CMK (cell line): ENCODE measurements at regions not wholly inside any gene's neighbourhood (a gene's known extent, or its start where the extent isn't known, plus 50 kb on each side); places are given as distances from the start of the nearest gene placed in this dataset.
"Not testable (repeated sequence)": the region's sequence is repeated elsewhere in the genome, so short reads cannot be mapped to it uniquely, and the experiment has no call there.

Experiments used
- DNase-seq: peaks from one replicate; pipeline ENCODE4 v3.0.0-alpha.2; 2010; ENCODE audit warnings: low read depth

DNA sequence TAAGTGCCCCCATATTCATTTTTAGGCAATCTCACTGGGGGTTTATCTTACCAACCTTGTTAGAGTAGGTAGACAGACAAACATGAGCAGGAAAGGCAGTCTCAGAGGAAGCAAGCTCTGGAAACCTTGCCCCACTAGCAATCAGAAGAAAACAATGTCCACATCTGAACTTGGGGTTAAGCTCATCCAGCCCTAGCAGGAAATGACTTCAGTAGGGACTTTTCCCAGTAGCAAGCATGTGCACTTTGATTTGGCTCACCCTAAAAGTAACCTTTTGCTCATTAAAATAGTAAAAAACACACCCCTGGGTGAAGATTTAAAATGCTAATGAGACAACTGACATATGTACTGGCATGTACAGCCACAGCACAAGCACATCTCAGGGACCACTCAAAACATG, 175.5 kb downstream of the AKAIN1 start:
- DNase-seq = no peak

DNA sequence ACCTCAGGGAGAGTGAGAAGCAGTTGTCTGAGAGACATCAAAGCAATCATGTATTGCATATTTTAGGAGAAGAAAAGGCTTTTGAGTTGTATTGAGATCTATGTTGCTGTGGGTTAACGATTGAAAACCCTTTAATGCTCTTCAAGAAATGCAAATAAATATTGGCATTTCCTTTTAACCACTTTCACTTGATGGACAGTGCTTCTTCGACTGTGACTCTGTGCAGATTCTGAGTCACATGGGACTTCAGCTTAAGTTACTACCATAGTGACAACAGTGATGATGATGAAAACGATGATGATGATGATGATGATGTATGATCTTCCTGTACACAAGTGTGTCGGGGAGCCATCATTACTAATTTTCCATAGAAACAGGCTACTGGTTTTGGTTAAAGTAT, 181.8 kb downstream of the AKAIN1 start:
- no peak for DNase-seq

DNA sequence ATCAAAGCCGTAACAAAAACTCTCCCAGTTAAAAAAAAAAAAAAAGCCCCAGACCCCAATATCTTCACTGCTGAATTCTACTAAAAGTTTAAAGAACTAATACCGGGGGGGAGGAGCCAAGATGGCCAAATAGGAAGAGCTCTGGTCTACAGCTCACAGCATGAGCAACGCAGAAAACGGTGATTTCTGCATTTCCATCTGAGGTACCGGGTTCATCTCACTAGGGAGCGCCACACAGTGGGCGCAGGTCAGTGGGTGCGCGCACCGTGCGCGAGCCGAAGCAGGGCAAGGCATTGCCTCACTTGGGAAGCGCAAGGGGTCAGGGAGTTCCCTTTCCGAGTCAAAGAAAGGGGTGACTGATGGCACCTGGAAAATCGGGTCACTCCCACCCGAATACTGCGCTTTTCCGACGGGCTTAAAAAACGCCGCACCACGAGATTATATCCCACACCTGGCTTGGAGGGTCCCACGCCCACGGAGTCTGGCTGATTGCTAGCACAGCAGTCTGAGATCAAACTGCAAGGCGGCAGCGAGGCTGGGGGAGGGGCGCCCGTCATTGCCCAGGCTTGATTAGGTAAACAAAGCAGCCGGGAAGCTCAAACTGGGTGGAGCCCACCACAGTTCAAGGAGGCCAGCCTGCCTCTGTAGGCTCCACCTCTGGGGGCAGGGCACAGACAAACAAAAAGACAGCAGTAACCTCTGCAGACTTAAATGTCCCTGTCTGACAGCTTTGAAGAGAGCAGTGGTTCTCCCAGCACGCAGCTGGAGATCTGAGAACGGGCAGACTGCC, 192.8 kb downstream of the AKAIN1 start:
- not testable (repeated sequence) for DNase-seq

DNA sequence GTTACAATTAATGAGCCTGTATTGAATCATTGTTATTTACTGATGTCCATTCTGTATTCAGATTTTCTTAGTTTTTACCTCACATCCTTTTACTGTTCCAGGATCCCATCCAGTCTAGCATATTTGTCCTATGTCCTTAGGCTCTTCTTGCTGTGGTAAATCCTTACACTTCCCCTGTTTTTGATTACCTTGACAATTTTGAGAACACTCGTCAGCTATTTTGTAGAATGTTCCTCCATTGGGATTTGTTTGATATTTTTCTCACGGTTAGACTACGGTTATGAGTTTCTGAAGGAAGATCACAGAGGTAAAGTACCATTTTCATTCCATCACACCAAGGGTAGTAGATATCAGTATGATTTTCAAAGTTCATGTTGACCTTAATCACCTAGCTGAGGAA, 202.3 kb downstream of the AKAIN1 start:
- DNase-seq = no peak

DNA sequence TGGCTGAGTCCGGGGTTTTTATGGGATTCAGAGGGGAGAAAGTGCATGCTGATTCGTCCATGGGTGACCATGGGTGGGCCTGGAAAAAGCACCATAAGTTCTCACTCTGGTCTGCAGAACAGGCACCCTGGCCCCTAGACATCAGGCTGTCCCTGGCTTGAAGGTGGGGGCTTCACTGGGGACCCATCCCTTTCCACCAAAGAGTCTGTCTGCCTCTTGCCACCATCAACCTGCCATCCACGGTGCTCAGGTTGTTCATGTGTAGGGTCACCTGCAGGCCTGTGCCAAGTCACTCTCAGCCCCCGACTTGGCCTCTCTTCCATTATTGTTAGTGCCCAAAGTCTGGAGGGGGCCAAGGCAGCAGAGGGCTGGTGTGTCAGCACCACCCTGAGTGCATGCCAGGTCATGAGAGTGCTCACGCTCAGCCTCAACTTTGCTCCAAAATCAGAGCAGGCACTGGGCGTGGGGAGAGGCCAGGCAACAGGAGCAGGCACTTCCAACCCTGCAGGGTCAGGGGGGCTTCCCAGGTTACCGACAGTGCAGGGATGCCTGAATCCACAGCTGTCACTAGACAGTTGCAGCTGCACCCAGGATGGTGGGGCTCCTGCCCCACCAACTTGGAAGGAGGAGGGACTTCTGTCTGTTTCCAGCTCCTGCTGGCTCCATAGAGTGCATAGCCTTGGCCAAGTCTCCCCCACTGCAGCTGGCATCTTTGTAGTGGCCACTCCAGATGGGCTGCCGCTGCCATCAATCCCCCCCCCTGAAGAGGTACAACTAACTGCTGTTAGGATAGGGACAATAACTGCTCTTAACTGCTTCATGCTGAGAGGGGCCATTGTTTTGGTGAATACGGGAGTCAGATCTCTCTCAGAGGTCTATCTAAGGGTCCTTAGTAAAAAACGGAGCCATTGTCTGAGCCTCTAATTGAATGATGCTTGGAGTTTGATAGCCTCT, 209.3 kb downstream of the AKAIN1 start:
- no peak for DNase-seq

DNA sequence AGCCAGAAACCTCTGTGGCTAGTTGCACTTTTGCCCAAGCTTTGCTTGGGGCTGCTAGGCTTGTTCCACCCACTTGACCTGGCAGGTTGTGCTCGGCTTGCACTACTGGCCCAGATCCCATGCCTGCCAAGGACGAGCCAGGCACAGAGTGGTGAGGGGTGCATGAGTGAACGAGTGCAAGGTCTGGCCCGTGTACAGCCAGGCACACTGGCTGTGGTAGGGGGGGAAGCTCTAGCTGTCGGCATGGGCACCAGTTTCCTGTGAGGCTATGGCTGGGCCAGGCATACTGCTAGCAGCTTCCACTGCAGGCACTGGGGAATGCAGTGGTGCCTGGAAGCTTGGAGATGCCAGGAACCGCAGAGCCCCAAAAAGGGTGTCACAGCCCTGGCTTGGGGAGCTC, 210.4 kb downstream of the AKAIN1 start:
- no peak for DNase-seq

DNA sequence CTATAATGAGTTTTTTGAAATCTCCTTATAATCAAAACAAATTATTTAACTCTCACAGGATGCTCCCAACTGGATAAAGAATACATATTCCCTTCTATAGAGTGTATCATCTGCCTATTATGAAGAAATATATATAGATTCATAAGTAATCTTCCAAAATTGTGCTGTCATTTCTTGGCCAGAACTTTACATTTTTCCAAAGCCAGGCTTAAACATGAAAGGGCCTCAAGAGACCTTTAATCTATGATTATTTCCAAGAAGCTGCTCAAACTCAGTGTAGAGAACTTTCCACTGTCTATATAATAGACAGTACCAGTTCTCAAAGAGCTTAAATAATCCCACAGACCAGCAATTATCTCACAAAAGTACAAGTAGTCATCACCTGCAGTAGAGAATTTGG, 211.0 kb downstream of the AKAIN1 start:
- DNase-seq = no peak

DNA sequence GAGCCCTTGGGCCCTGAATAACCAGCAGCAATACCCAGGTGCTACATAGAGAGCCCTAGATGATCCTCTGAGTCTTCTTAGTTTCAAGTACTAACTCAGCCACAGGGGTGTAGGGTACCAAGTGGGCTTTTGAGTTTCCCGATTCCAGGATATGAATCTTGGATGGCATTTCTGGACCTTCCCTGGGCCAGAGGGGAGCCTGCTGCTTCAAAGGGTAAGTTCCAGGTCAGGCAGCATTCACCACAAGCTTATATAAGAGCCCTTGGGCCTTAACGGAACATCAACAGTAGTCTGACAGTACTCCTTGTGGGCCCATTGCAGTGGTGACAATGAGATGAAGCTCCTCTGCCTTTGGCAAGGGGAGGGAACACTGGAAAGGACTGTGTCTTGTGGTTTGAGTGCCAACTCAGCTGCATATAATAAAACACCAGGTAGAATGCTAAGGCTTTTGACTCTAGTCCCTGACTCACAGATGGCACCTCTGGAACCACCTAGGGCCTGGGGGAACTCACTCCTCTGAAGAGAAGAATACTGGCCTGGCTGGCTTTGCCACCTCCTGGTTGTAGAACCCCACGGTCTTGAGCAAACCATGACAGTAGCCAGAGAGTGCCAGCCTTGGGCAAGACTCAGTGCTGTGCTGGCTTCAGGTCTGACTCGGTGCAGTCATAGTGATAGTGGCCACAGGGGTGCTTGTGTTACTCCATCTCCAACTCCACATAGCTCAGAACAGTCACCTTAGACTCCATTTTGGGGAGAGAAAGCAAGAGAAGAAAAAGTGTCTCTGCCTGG, 235.7 kb downstream of the AKAIN1 start:
- DNase-seq = no peak

DNA sequence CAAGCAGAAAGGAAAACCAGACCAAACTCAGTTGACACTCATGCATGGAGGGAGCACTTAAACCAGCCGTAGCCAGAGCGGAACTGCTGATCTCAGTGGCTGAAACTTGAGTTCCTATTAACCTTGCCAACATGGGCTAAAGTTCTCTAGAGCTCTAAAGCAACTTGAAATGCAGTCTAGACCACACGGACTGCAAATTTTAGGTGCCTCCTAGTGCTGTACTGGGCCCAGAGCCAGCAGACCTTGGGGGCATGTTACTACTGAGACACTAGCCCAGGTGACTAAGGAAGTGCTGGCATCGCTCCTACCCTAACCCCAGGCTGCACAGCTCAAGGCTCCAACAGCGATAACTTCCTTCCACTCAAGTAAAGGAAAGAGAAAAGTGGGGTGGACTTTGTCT, 236.5 kb downstream of the AKAIN1 start:
- no peak for DNase-seq

DNA sequence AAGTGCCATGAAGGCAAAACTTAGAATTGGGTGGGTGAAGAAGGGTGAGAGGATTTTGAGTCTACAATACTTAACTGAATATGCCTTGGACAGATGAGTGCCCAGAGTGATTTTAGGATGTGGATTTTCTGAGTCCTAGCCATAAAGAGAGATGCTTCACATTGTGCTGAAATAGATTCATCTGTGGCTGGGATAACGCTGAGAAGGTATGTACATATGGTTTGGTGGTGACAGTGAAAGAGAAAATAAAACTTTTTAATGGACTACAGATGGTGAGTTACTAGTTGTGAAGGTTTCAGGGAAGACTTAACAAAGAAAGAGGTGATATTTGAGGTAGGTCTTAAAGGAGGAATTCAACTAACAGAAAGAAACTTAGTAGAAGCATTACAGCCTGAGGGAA, 265.8 kb downstream of the AKAIN1 start:
- no peak for DNase-seq

DNA sequence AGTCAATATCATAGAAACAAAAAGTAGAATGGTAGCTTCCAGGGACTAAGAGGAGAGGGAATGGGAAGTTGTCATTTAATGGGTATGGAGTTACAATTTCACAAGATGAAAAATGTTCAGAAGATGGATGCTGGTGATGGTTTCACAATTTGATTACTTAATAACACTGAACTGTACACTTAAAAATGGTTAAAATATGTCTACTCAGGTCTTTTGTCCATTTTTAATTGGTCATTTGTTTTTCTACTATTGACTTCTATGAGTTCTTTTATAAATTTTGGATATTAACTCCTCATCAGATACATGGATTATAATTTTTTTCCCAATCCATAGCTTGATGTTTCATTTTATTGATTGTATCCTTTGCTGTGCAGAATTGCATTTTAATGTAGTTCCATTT, 275.5 kb downstream of the AKAIN1 start:
- DNase-seq = no peak

DNA sequence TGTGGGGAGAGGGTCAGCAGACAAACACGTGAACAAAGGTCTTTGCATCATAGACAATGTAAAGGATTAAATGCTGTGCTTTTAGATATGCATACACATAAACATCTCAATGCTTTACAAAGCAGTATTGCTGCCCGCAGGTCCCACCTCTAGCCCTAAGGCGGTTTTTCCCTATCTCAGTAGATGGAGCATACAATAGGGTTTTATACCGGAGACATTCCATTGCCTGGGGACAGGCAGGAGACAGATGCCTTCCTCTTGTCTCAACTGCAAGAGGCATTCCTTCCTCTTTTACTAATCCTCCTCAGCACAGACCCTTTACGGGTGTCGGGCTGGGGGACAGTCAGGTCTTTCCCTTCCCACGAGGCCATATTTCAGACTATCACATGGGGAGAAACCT, 279.5 kb downstream of the AKAIN1 start:
- not testable (repeated sequence) for DNase-seq

DNA sequence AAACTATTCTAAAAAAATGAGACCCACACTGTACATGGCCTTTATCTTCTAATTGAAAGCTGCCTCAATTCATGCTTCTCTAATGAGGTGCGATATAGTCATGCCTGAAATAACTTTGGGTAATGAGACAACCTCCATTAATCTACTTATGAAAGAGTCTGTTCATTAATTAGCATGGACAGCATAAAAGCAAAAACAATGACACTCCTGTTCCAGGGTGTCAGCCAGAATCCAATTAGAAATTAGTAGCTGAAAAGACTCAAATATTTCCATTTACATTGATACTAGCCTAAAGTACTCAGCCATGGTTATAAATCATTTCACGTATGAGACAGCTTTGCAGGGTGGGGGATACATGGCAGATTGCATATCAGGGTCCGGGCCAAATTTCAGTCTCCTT, 288.7 kb downstream of the AKAIN1 start:
- DNase-seq = no peak

DNA sequence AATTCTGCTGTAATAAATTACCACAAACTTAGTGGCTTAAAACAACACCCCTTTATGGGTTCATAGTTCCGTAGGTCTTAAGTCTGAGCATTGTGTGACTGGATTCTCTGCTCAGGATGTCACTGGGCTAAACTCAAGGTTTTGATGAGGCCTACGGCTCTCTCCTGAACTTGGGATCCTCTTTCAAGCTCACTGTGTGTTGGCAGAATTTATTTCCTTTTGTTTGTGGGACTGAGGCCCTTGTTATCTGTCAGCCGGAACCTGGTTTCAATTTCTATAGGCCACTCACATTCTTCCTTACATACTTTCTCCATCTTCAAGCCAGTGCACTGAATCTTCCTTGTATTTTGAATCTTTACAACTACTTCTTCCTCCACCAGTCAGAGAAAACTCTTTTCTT, 290.2 kb downstream of the AKAIN1 start:
- no peak for DNase-seq

DNA sequence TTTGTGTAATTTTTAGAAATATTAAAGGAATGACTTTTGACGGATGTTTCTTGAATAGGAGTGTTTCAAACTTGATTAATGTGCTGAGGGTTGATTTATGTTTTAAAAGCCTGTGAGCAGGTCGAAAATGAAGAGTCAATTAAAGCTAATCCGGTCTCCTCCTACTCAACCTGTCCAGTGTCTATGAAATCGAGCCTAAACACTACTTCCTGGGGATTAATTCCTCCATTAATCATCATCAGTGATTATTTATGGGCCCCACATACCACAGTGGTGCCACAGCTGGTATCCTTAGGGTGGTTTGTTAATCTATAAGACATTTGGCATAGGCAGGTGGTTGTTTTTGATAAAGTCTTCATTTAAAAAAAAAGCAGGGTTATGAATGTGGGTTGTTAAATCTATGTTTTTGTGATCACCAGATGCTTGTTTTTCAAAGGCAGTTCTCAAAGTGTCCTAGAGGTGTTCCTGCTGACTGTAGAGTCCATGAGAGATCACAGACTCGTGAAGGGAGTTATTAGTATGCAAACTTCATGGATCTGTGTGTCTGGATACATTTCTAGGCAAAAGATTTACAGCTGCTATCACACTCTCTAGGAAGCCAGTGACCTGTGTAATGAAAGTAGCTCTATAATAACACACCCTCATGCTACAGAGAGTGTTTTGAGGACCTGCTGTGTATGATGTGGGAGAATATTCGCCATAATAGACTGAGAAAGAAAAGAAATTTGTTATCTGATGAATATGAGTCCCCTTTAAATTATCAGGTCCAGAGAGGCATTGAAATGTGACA, 308.6 kb downstream of the AKAIN1 start:
- no peak for DNase-seq

DNA sequence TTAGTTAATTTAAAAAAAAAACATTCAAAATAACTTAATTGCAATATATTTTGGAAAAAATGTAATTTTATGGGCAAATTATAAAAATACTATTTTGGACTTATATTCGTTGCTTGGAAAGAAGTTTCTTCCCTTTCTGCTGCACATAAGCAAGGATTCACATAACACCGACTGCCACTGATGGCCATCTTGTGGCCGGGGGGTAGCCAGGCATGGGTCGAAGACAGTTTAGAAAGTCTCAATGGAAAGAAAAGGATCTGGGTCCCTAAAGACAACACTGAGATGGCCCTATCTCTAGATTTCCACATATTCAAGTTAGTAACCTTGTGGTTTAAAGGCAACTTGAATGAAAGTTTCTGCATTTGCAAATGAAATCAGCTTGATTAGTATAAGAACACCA, 318.6 kb downstream of the AKAIN1 start:
- DNase-seq = no peak

DNA sequence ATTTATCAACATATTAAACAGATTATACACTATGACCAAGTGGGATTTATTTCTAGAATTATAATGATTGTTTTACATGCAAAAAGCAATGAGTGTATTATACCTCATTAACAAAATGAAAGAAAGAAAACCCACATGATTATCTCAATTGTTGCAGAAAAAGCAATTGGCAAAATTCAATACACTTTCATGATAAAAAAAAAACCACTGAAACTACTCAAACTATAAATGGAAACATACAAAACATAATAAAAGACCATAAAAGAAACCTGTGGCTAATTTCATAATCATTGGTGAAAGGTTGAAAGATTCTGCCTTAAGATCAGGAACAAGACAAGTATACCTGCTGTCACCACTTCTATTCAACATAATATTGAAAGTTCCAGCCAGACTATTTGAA, 325.9 kb downstream of the AKAIN1 start:
- DNase-seq = no peak

DNA sequence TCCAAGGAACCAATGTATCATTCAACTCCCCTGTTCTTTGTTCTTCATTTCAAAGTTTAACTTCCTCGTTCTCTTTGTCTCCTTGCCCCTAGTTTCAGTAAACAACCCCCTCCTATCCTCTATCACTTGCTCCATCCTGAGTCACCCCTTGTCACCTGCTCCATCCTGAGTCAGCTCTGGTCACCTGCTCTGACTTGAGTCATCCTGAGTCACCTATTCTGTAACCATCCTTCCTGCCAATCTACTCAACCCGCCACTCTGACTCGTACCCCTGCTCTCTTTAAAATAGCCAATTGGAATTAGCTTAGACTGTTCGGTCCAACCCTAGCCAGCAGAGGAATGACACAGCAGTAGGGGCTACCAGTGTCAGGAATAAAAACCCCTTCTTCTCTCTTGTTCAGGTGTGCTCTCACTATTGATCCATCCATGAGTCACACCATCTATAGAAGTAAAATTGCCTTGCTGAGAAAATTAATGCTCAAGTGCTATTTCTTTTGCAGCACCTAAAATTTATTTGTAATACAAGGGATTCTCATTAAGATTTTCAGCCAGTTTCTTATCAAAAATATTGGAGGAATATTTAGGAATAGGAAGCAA, 326.8 kb downstream of the AKAIN1 start:
- no peak for DNase-seq

DNA sequence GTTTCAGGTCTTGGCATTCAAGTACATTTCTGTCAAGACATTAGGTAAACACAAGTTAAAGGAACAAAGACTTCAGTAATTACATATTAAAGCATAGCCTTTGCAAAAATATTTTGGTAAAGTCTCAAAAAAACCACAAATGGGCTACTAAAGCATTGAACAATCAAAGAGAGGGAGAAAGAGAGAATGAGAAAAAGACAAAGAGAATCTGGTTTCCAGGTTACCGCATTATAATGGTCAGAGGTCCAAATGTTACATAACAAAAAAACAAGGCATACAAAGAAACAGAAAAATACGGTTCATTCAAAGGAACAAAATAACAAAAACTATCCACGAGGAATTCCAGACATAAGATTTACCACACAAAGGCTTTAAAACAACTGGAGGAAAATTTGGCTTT, 327.9 kb downstream of the AKAIN1 start:
- DNase-seq = no peak

DNA sequence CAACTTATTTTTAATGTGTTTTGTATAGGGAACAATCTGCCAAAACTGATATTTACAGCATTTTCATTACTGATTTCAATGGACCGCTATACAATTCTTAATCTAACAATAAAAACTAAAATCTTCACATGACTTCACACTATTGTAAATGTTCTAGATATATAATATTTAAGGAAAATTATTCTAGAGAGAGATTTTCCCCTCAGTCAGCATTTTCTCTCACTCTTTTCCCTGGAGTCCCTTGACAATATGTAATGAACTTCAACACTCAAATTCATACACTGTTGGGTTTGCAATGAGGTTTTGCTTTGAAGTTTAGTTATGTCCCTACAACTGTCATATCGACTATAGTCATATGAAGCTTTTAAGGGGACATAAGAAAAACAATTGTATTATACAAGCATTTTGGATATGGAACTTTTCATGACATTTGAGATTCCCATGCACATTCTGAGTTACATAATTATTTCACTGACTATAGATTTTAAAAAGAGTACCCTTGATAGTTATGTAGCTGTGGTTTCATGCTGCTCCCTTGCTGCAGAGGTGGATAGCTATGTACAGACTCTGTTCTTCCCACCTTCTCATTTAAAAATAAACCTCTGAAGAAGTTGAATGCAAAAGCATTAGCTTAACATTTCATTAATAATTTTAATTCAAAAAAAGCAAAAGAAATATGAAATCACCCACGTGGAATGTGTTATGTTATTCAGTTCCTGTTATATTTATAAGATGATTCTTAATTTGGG, 338.5 kb downstream of the AKAIN1 start:
- DNase-seq = no peak

DNA sequence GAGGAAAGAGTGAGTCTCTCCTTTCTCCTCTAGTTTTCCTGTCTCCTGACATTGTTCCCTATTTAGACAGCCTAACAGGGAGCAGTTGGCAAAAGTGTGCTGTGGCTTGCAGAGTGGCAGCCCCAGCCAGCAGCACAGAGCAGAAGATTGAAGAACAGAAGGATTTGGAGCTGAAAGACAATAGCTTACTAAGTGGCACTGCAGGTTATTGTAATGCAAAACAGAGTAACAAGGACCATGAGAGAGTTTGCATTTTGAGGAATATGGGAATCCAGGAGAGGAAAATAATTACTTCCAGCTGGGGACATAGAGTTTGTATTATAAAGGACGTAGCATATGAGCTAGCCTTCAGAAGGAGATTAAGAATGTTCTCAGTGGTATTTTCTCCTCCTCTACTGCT, 342.4 kb downstream of the AKAIN1 start:
- no peak for DNase-seq
